ENCODE measurements at regions not wholly inside any gene's neighbourhood (a gene's known extent, or its start where the extent isn't known, plus 50 kb on each side); places are given as distances from the start of the nearest gene placed in this dataset.

GRCh38 chr5:27217155-27217956 is 179.0 kb upstream of the CDH9 start:
- DNase-seq (ENCODE audit: low spot score in 2 of 2) = no peak
- H3K9me3 ChIP-seq = no peaks in the 10 kb centered on the region
- no peak overlapping the region for H3K27ac ChIP-seq
- H3K27me3 ChIP-seq = no peaks in the 10 kb centered on the region
- TF ChIP-seq EP300 (IDR thresholded peaks at IDR 0.05) (no peak), CTCF (IDR thresholded peaks at IDR 0.05) (no peak), POLR2A (IDR thresholded peaks at IDR 0.05) (no peak), POLR2AphosphoS5 (IDR thresholded peaks at IDR 0.05) (no peak)
- H3K36me3 ChIP-seq = no peaks in the 10 kb centered on the region
- H3K4me3 ChIP-seq = no peak overlapping the region
- H3K4me1 ChIP-seq = no peaks in the 10 kb centered on the region
- WGBS = 91% methylated on average over 15 of the region's 15 CpGs

GRCh38 chr5:27216367-27216950 is 178.1 kb upstream of the CDH9 start:
- WGBS = 67% methylated on average over 3 of the region's 3 CpGs
- no peak overlapping the region for H3K27ac ChIP-seq
- H3K27me3 ChIP-seq = no peaks in the 10 kb centered on the region
- TF ChIP-seq POLR2A (IDR thresholded peaks at IDR 0.05) (no peak), EP300 (IDR thresholded peaks at IDR 0.05) (no peak), CTCF (IDR thresholded peaks at IDR 0.05) (no peak), POLR2AphosphoS5 (IDR thresholded peaks at IDR 0.05) (no peak)
- H3K4me3 ChIP-seq = no peak overlapping the region
- no peaks in the 10 kb centered on the region for H3K36me3 ChIP-seq
- no peak for DNase-seq (ENCODE audit: low spot score in 2 of 2)
- H3K9me3 ChIP-seq = no peaks in the 10 kb centered on the region
- H3K4me1 ChIP-seq = no peaks in the 10 kb centered on the region

GRCh38 chr5:27208051-27208450 is 169.7 kb upstream of the CDH9 start:
- no peaks in the 10 kb centered on the region for H3K36me3 ChIP-seq
- no peaks in the 10 kb centered on the region for H3K27me3 ChIP-seq
- 70% methylated on average over 2 of the region's 2 CpGs for WGBS
- H3K4me3 ChIP-seq = no peak overlapping the region
- no peak for TF ChIP-seq POLR2A (IDR thresholded peaks at IDR 0.05)
- no peak for TF ChIP-seq POLR2AphosphoS5 (IDR thresholded peaks at IDR 0.05)
- H3K9me3 ChIP-seq = peaks cover 3% of the 10 kb centered on the region
- no peak overlapping the region for H3K27ac ChIP-seq
- no peak for DNase-seq (ENCODE audit: low spot score in 2 of 2)
- H3K4me1 ChIP-seq = no peaks in the 10 kb centered on the region

GRCh38 chr5:27191786-27192510 is 153.6 kb upstream of the CDH9 start:
- Histone ChIP-seq H3K4me3 (no peak overlapping the region), H3K36me3 (no peaks in the 10 kb centered on the region), H3K27me3 (no peaks in the 10 kb centered on the region), H3K9me3 (no peaks in the 10 kb centered on the region), H3K4me1 (no peaks in the 10 kb centered on the region), H3K27ac (no peak overlapping the region)
- no peak for DNase-seq (ENCODE audit: low spot score in 2 of 2)
- WGBS = 57% methylated on average over 7 of the region's 7 CpGs
- TF ChIP-seq CTCF (IDR thresholded peaks at IDR 0.05) = no peak
- no peak for TF ChIP-seq POLR2A (IDR thresholded peaks at IDR 0.05)
- TF ChIP-seq EP300 (IDR thresholded peaks at IDR 0.05) = no peak

GRCh38 chr5:27172693-27173092 is 134.3 kb upstream of the CDH9 start:
- TF ChIP-seq POLR2AphosphoS5 (IDR thresholded peaks at IDR 0.05) (no peak), EP300 (IDR thresholded peaks at IDR 0.05) (no peak), POLR2A (IDR thresholded peaks at IDR 0.05) (no peak), CTCF (IDR thresholded peaks at IDR 0.05) (no peak)
- H3K36me3 ChIP-seq = no peaks in the 10 kb centered on the region
- 81% methylated on average over 1 of the region's 1 CpG for WGBS

More at GRCh38 chr5:27172693-27173092, 134.3 kb upstream of the CDH9 start:
- no peak for DNase-seq (ENCODE audit: low spot score in 2 of 2)
- Histone ChIP-seq H3K27me3 (no peaks in the 10 kb centered on the region), H3K9me3 (no peaks in the 10 kb centered on the region), H3K4me3 (no peak overlapping the region), H3K4me1 (no peaks in the 10 kb centered on the region), H3K27ac (no peak overlapping the region)
